IMR-90 (cell line): ENCODE measurements at regions not wholly inside any gene's neighbourhood (a gene's known extent, or its start where the extent isn't known, plus 50 kb on each side); places are given as distances from the start of the nearest gene placed in this dataset.

Experiments
- ATAC-seq: fragments of 200-7000 bp; cut with Tn5 transposase; 2 replicates; pipeline ENCODE4 v1.9.1; 2020; ENCODE audit warnings: low read depth, mild to moderate bottlenecking, moderate library complexity
- BruUV-seq: library from RNA; stranded (reverse); fragments of 400-500 nt; replicated peaks from 2 replicates; lab custom pipeline; 2021; lab: Mats Ljungman, UMichigan
- CTCF ChIA-PET: fragments of 300-600 bp; formaldehyde crosslinking; extraction: SDS; loops from one replicate; lab custom pipeline; 2021; ENCODE audit warnings: antibody characterized with exemption; lab: Yijun Ruan, JAX
- POLR2A ChIA-PET: fragments of 300-600 bp; sonication (Branson Sonifier 250); formaldehyde crosslinking; loops from one replicate; lab custom pipeline; 2022; ENCODE audit warnings: antibody characterized with exemption; ENCODE audit not compliant: unreplicated experiment; lab: Charles Lee
- DNase-seq: peaks from one replicate; pipeline ENCODE4 v3.0.0; 2013
- H2AFZ ChIP-seq: replicated peaks from 2 replicates; pipeline ENCODE3; 2013; ENCODE audit warnings: low read length, mild to moderate bottlenecking; ENCODE audit not compliant: poor library complexity
- H2AK5ac ChIP-seq: 2 replicates; pipeline ENCODE4 v1.6.1; 2013; ENCODE audit warnings: low read depth, low read length, inconsistent platforms
- H2AK9ac ChIP-seq: replicated peaks from 2 replicates; pipeline ENCODE3; 2013; ENCODE audit warnings: mild to moderate bottlenecking, low read depth, low read length, moderate library complexity; ENCODE audit not compliant: poor library complexity
- H2BK120ac ChIP-seq: 2 replicates; pipeline ENCODE4 v1.6.1; 2013; ENCODE audit warnings: low read depth, low read length, inconsistent platforms
- H2BK15ac ChIP-seq: 3 replicates; pipeline ENCODE4 v1.6.1; 2013; ENCODE audit warnings: low read depth, low read length, inconsistent platforms
- H2BK20ac ChIP-seq: 2 replicates; pipeline ENCODE4 v1.6.1; 2013; ENCODE audit warnings: low read depth, mild to moderate bottlenecking, inconsistent platforms, low read length, moderate library complexity
- H2BK5ac ChIP-seq: 2 replicates; pipeline ENCODE4 v1.6.1; 2013; ENCODE audit warnings: mild to moderate bottlenecking, low read depth, low read length, inconsistent platforms; ENCODE audit not compliant: poor library complexity, severe bottlenecking
- H3K14ac ChIP-seq: replicated peaks from 2 replicates; pipeline ENCODE4 v1.6.1; 2013; ENCODE audit warnings: low read depth, low read length, inconsistent platforms
- H3K18ac ChIP-seq: 2 replicates; pipeline ENCODE4 v1.6.1; 2013; ENCODE audit warnings: low read depth, low read length, control low read depth
- H3K23ac ChIP-seq: 2 replicates; pipeline ENCODE4 v1.6.1; 2013; ENCODE audit warnings: low read depth, low read length, inconsistent platforms
- H3K27ac ChIP-seq: 2 replicates; pipeline ENCODE4 v1.5.1; 2013; ENCODE audit warnings: mild to moderate bottlenecking, control low read depth, low read length; ENCODE audit not compliant: insufficient read depth
- H3K27me3 ChIP-seq: 2 replicates; pipeline ENCODE4 v1.6.1; 2013; ENCODE audit warnings: low read length; ENCODE audit not compliant: control insufficient read depth, insufficient read depth
- H3K36me3 ChIP-seq: 2 replicates; pipeline ENCODE4 v1.6.1; 2013; ENCODE audit warnings: low read length, mixed read lengths; ENCODE audit not compliant: control insufficient read depth, insufficient read depth
- H3K4ac ChIP-seq: 2 replicates; pipeline ENCODE4 v1.6.1; 2013; ENCODE audit warnings: low read depth, low read length, inconsistent platforms
- H3K4me1 ChIP-seq: 2 replicates; pipeline ENCODE4 v1.6.1; 2013; ENCODE audit warnings: low read length, mixed read lengths; ENCODE audit not compliant: control insufficient read depth, insufficient read depth
- H3K4me2 ChIP-seq: 2 replicates; pipeline ENCODE4 v1.6.1; 2013; ENCODE audit warnings: low read depth, mild to moderate bottlenecking, control low read depth, low read length, moderate library complexity
- H3K4me3 ChIP-seq: 2 replicates; pipeline ENCODE4 v1.5.1; 2013; ENCODE audit warnings: low read depth, mild to moderate bottlenecking, control low read depth, low read length, moderate library complexity; ENCODE audit not compliant: insufficient read depth
- H3K56ac ChIP-seq: 2 replicates; pipeline ENCODE4 v1.6.1; 2013; ENCODE audit warnings: low read length, inconsistent platforms; ENCODE audit not compliant: insufficient read depth; ENCODE audit errors: extremely low read depth
- H3K79me1 ChIP-seq, 2 experiments: 2 replicates each; pipeline ENCODE4 v1.6.1; 2013; ENCODE audit warnings: low read length in 2 of 2, inconsistent platforms in 1 of 2, low read depth in 1 of 2
- H3K9ac ChIP-seq: 2 replicates; pipeline ENCODE4 v1.6.1; 2013; ENCODE audit warnings: low read depth, low read length, control low read depth
- H3K9me1 ChIP-seq: 2 replicates; pipeline ENCODE4 v1.6.1; 2013; ENCODE audit warnings: low read length, inconsistent platforms; ENCODE audit not compliant: insufficient read depth
- H3K9me3 ChIP-seq: 2 replicates; pipeline ENCODE4 v1.6.1; 2013; ENCODE audit warnings: low read length; ENCODE audit not compliant: control insufficient read depth, insufficient read depth
- H4K20me1 ChIP-seq: 2 replicates; pipeline ENCODE4 v1.6.1; 2013; ENCODE audit warnings: low read length, inconsistent platforms; ENCODE audit not compliant: insufficient read depth
- H4K5ac ChIP-seq: 2 replicates; pipeline ENCODE4 v1.6.1; 2013; ENCODE audit warnings: mild to moderate bottlenecking, low read depth, low read length, control low read depth
- H4K8ac ChIP-seq, 2 experiments: 2 replicates each; pipeline ENCODE4 v1.6.1; 2013; ENCODE audit warnings: low read depth in 2 of 2, low read length in 2 of 2, control low read depth in 1 of 2, inconsistent platforms in 1 of 2
- H4K91ac ChIP-seq: 2 replicates; pipeline ENCODE4 v1.6.1; 2013; ENCODE audit warnings: low read depth, low read length, inconsistent platforms; ENCODE audit not compliant: insufficient read depth
- BHLHE40 ChIP-seq: fragments of 150-350 bp; IDR thresholded peaks from 2 replicates; pipeline ENCODE4 v1.6.1; 2016; ENCODE audit warnings: mild to moderate bottlenecking, low read depth, low read length
- CEBPB ChIP-seq: IDR thresholded peaks from 2 replicates; pipeline ENCODE4 v1.6.1; 2012; ENCODE audit warnings: low read depth, low read length, improper control_type of control experiment
- CHD1 ChIP-seq: IDR thresholded peaks from 2 replicates; pipeline ENCODE4 v1.6.1; 2012; ENCODE audit warnings: low read depth, low read length, improper control_type of control experiment
- FOS ChIP-seq: fragments of 150-350 bp; IDR thresholded peaks from 2 replicates; pipeline ENCODE4 v1.6.1; 2016; ENCODE audit warnings: low read depth, low read length
- MAFK ChIP-seq: IDR thresholded peaks from 2 replicates; pipeline ENCODE4 v1.6.1; 2012; ENCODE audit warnings: low read depth, low read length, improper control_type of control experiment
- MAZ ChIP-seq: IDR thresholded peaks from 2 replicates; pipeline ENCODE4 v1.6.1; 2012; ENCODE audit warnings: low read depth, mild to moderate bottlenecking, low read length, improper control_type of control experiment, moderate library complexity, borderline replicate concordance
- MXI1 ChIP-seq: IDR thresholded peaks from 2 replicates; pipeline ENCODE4 v1.6.1; 2012; ENCODE audit warnings: low read depth, mild to moderate bottlenecking, low read length, moderate library complexity, borderline replicate concordance
- NFE2L2 ChIP-seq: fragments of 150-350 bp; IDR thresholded peaks from 2 replicates; pipeline ENCODE4 v1.6.1; 2016; ENCODE audit warnings: low read depth, mild to moderate bottlenecking, low read length
- POLR2A ChIP-seq: IDR thresholded peaks from 2 replicates; pipeline ENCODE4 v1.6.1; 2012; ENCODE audit warnings: mild to moderate bottlenecking, low read depth, low read length
- RAD21 ChIP-seq: IDR thresholded peaks from 2 replicates; pipeline ENCODE4 v1.6.1; 2012; ENCODE audit warnings: low read length, improper control_type of control experiment
- RCOR1 ChIP-seq: IDR thresholded peaks from 2 replicates; pipeline ENCODE4 v1.6.1; 2012; ENCODE audit warnings: mild to moderate bottlenecking, low read length, improper control_type of control experiment; ENCODE audit not compliant: insufficient replicate concordance
- RFX5 ChIP-seq: IDR thresholded peaks from 2 replicates; pipeline ENCODE4 v1.8.0; 2012; ENCODE audit warnings: low read depth, mild to moderate bottlenecking, low read length, moderate library complexity
- SMC3 ChIP-seq: fragments of 150-350 bp; IDR thresholded peaks from 2 replicates; pipeline ENCODE4 v1.6.1; 2016; ENCODE audit warnings: low read depth, mild to moderate bottlenecking, antibody characterized with exemption, low read length, moderate library complexity
- USF2 ChIP-seq: fragments of 150-350 bp; IDR thresholded peaks from 2 replicates; pipeline ENCODE4 v1.6.1; 2017; ENCODE audit warnings: mild to moderate bottlenecking, antibody characterized with exemption, low read length, low read depth
- WGBS, 2 experiments: methylation state at CpG; one replicate each; pipeline versions ENCODE4 v1.1.5 to v1.1.7; 2013; ENCODE audit warnings: missing lambda C conversion rate in 2 of 2; ENCODE audit not compliant: insufficient read length in 1 of 2; ENCODE audit errors: extremely low coverage in 2 of 2; 5-methylcytosine and 5-hydroxymethylcytosine counted together
- dilution Hi-C: fragments of 300-500 bp; cut with HindIII; formaldehyde crosslinking; loops from one replicate; pipeline ENCODE4 v1.14.3; 2018; ENCODE audit warnings: low sequenced_read_pairs; ENCODE audit not compliant: unreplicated experiment
- in situ Hi-C: fragments of 300-500 bp; cut with MboI; formaldehyde crosslinking; loops from 3 replicates; pipeline ENCODE4 v1.14.3; 2019; ENCODE audit warnings: low sequenced_read_pairs, inconsistent platforms, mixed read lengths
- intact Hi-C: fragments of 100-400 bp; cut with micrococcal nuclease; formaldehyde crosslinking; loops from 2 replicates; pipeline ENCODE4 v1.10.0; 2022
- TF ChIP-seq, protein P1 (sequence below): conservative IDR thresholded peaks from 2 replicates; pipeline ENCODE4 v1.5.1; 2012; ENCODE audit warnings: mild to moderate bottlenecking, low read depth, low read length, improper control_type of control experiment
- TF ChIP-seq, protein P2 (sequence below): fragments of 150-350 bp; IDR thresholded peaks from 2 replicates; pipeline ENCODE4 v1.6.1; 2016; ENCODE audit warnings: low read depth, mild to moderate bottlenecking, low read length, moderate library complexity, borderline replicate concordance

GRCh38 chr2:101568969-101569368, 94.1 kb upstream of the RFX8 start:
- H3K4me1 ChIP-seq: peaks cover 2% of the 10 kb centered on the region; the same call in 1 of the 2 replicates
- H2BK5ac ChIP-seq: no peak overlapping the region
- no peak overlapping the region for H3K4me2 ChIP-seq
- POLR2A ChIA-PET: interaction anchor here (0.9 kb wide), 1 partner anchor 10 kb away, joined by 4 read pairs; no protein-coding TSS in a partner anchor
- H3K27ac ChIP-seq: no peak overlapping the region
- H4K5ac ChIP-seq: no peak overlapping the region
- H4K91ac ChIP-seq: no peak overlapping the region
- no TSS peak for BruUV-seq
- no peak overlapping the region for H2BK15ac ChIP-seq
- H3K36me3 ChIP-seq: no peaks in the 10 kb centered on the region
- H2BK20ac ChIP-seq: no peak overlapping the region
- WGBS, 2 experiments: no CpG with 5 or more reads among the region's 1 CpG
- H3K9me1 ChIP-seq: no peaks in the 10 kb centered on the region
- no peak overlapping the region for H3K56ac ChIP-seq
- CTCF ChIA-PET: interaction anchor here (1.0 kb wide), 1 partner anchor 10 kb away, joined by 3 read pairs; no protein-coding TSS in a partner anchor
- DNase-seq (no peak), ATAC-seq (no peak)
- no peak overlapping the region for H3K9ac ChIP-seq
- H3K18ac ChIP-seq: no peak overlapping the region
- no peak overlapping the region for H3K4me3 ChIP-seq
- no peak overlapping the region for H2AK9ac ChIP-seq
- no peak overlapping the region for H2AK5ac ChIP-seq
- intact Hi-C loops: no loop called here
- H3K27me3 ChIP-seq: peaks cover 14% of the 10 kb centered on the region
- no peak overlapping the region for H3K4ac ChIP-seq
- in situ Hi-C loops: no loop called here
- no peak for TF ChIP-seq MAZ
- no peak for TF ChIP-seq CEBPB
- TF ChIP-seq POLR2A: no peak
- TF ChIP-seq RAD21: no peak
- TF ChIP-seq RFX5: no peak
- TF ChIP-seq, protein P1, sequence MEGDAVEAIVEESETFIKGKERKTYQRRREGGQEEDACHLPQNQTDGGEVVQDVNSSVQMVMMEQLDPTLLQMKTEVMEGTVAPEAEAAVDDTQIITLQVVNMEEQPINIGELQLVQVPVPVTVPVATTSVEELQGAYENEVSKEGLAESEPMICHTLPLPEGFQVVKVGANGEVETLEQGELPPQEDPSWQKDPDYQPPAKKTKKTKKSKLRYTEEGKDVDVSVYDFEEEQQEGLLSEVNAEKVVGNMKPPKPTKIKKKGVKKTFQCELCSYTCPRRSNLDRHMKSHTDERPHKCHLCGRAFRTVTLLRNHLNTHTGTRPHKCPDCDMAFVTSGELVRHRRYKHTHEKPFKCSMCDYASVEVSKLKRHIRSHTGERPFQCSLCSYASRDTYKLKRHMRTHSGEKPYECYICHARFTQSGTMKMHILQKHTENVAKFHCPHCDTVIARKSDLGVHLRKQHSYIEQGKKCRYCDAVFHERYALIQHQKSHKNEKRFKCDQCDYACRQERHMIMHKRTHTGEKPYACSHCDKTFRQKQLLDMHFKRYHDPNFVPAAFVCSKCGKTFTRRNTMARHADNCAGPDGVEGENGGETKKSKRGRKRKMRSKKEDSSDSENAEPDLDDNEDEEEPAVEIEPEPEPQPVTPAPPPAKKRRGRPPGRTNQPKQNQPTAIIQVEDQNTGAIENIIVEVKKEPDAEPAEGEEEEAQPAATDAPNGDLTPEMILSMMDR: no peak
- TF ChIP-seq NFE2L2: no peak
- no peak for TF ChIP-seq CHD1
- no peak for TF ChIP-seq BHLHE40
- TF ChIP-seq MXI1: no peak
- TF ChIP-seq SMC3: no peak
- TF ChIP-seq RCOR1: no peak
- no peak for TF ChIP-seq USF2
- no peak for TF ChIP-seq FOS
- TF ChIP-seq, protein P2, sequence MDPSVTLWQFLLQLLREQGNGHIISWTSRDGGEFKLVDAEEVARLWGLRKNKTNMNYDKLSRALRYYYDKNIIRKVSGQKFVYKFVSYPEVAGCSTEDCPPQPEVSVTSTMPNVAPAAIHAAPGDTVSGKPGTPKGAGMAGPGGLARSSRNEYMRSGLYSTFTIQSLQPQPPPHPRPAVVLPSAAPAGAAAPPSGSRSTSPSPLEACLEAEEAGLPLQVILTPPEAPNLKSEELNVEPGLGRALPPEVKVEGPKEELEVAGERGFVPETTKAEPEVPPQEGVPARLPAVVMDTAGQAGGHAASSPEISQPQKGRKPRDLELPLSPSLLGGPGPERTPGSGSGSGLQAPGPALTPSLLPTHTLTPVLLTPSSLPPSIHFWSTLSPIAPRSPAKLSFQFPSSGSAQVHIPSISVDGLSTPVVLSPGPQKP: no peak
- no peak for TF ChIP-seq MAFK
- no peak overlapping the region for H2AFZ ChIP-seq
- no peak overlapping the region for H4K8ac ChIP-seq
- H3K14ac ChIP-seq: no peak overlapping the region
- H4K20me1 ChIP-seq: no peaks in the 10 kb centered on the region
- H3K79me1 ChIP-seq: no peaks in the 10 kb centered on the region
- dilution Hi-C loops: no loop called here
- H3K23ac ChIP-seq: no peak overlapping the region
- peaks cover 2% of the 10 kb centered on the region for H3K9me3 ChIP-seq
- H2BK120ac ChIP-seq: no peak overlapping the region
